ENCODE measurements at regions not wholly inside any gene's neighbourhood (a gene's known extent, or its start where the extent isn't known, plus 50 kb on each side); places are given as distances from the start of the nearest gene placed in this dataset.

GRCh38 chr1:245099401-245099800, 55.4 kb upstream of the KIF26B start:
- TF ChIP-seq EZH2 (IDR thresholded peaks at IDR 0.05) (no peak), POLR2AphosphoS5 (IDR thresholded peaks at IDR 0.05; ENCODE audit: borderline replicate concordance, low read depth, low read length) (no peak)

All from SK-N-MC (cell line).